ENCODE measurements at regions not wholly inside any gene's neighbourhood (a gene's known extent, or its start where the extent isn't known, plus 50 kb on each side); places are given as distances from the start of the nearest gene placed in this dataset.

DNA sequence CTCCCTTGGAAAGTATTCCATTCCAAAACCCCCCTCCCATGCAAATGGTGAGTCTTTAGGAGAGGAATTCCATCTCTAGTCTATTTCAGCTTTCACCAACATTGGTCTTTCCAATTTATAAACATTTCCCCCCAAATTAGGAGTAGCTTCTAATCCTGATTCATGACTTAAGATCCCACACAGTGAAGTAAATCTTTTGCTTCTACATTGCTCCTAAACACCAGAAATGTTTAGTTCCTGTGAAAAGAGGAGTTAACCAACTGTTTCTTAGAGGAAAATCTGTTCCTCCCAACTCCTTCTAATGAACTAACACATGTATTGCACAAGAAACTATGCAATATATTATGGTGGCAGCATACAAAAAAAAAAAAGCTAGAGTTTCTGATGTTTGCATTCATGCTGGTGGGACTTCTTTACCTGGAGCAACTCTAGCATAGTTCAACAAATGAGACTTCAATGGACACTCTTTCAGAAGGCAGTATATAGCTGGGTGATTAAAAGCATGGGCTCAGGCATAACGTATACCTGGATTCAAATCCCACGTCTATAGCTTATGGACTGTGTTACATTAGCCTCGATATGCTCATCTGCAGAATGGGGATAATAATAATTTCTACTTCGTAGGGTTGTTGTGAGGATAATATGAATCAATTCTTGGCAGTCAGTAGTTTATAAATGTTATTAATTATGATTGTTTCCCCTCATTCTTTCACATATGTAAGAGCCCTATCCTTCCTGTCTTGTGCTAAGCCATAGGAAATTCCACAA lies 131.6 kb upstream of the TMEM164 start:
- CTCF ChIA-PET, result interaction anchor here (0.7 kb wide), 1 partner anchor 25 kb away, joined by 3 read pairs; no protein-coding TSS in a partner anchor
- Histone ChIP-seq H3K27me3 (ENCODE audit: control insufficient read depth in 1 of 2, insufficient read depth in 2 of 2, low read length in 2 of 2) (no peaks in the 10 kb centered on the region), H3K9me3 (ENCODE audit: control insufficient read depth in 1 of 2, insufficient read depth in 1 of 2, low read length in 2 of 2) (no peaks in the 10 kb centered on the region), H3K36me3 (ENCODE audit: insufficient read depth, low read length) (no peaks in the 10 kb centered on the region), H3K27ac (ENCODE audit: low read depth in 1 of 2, low read length in 2 of 2) (no peak overlapping the region), H3K4me3 (ENCODE audit: low read length) (no peak overlapping the region), H3K4me1 (ENCODE audit: insufficient read depth, low read length) (no peaks in the 10 kb centered on the region)
- H3K36me3 Mint-ChIP-seq (ENCODE audit: low read depth), result no peaks in the 10 kb centered on the region
- intact Hi-C loops (cut with DNase I, micrococcal nuclease), result no loop called here
- ATAC-seq (ENCODE audit: poor library complexity) (no peak), DNase-seq (no peak)
- H3K4me1 Mint-ChIP-seq (ENCODE audit: low read depth), result no peaks in the 10 kb centered on the region
- H3K9me3 Mint-ChIP-seq, result no peaks in the 10 kb centered on the region
- POLR2A ChIA-PET, result no interaction called here
- H3K27me3 Mint-ChIP-seq, result no peaks in the 10 kb centered on the region
- H3K27ac Mint-ChIP-seq, result no peak overlapping the region
- TF ChIP-seq, protein P1, sequence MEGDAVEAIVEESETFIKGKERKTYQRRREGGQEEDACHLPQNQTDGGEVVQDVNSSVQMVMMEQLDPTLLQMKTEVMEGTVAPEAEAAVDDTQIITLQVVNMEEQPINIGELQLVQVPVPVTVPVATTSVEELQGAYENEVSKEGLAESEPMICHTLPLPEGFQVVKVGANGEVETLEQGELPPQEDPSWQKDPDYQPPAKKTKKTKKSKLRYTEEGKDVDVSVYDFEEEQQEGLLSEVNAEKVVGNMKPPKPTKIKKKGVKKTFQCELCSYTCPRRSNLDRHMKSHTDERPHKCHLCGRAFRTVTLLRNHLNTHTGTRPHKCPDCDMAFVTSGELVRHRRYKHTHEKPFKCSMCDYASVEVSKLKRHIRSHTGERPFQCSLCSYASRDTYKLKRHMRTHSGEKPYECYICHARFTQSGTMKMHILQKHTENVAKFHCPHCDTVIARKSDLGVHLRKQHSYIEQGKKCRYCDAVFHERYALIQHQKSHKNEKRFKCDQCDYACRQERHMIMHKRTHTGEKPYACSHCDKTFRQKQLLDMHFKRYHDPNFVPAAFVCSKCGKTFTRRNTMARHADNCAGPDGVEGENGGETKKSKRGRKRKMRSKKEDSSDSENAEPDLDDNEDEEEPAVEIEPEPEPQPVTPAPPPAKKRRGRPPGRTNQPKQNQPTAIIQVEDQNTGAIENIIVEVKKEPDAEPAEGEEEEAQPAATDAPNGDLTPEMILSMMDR (IDR thresholded peaks at IDR 0.05), result no peak
- no peak overlapping the region for H3K4me3 Mint-ChIP-seq

DNA sequence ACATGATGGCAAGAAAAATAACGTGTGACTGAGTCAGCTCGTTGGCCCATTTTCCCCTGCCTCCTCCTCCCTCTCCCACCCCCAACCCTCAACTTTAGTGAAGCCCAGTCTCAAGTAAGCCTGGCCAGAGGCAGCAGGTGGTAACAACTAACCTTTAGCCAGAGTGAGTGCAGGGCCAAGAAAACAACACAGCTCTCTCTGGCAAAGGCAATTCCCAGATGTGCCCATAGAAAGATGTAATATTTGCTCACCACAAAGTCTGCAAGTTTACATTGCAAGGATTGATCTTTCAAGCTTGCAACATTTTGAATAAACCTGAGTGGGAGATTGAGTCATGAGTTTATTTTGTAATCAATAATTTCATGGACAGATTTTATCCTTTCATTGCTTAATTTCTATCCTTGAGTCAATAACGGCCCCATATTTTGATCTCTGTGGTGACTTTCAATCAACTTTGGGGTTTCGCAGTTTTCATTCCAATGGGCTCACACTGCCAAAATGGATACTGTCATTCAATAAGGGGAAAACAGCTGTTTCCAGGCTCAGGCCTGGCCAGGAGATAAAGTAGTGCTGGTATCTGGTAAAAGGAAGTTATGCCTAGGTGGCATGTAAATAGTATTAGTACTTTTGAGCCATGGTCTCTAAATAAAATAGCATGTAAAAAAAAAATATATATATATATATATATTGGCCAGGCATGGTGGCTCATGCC lies 130.7 kb upstream of the TMEM164 start:
- H3K36me3 Mint-ChIP-seq (ENCODE audit: low read depth), result no peaks in the 10 kb centered on the region
- DNase-seq (no peak), ATAC-seq (ENCODE audit: poor library complexity) (no peak)
- Histone ChIP-seq H3K9me3 (ENCODE audit: control insufficient read depth in 1 of 2, insufficient read depth in 1 of 2, low read length in 2 of 2) (no peaks in the 10 kb centered on the region), H3K36me3 (ENCODE audit: insufficient read depth, low read length) (no peaks in the 10 kb centered on the region), H3K4me1 (ENCODE audit: insufficient read depth, low read length) (no peaks in the 10 kb centered on the region), H3K4me3 (ENCODE audit: low read length) (no peak overlapping the region), H3K27ac (ENCODE audit: low read depth in 1 of 2, low read length in 2 of 2) (no peak overlapping the region), H3K27me3 (ENCODE audit: control insufficient read depth in 1 of 2, insufficient read depth in 2 of 2, low read length in 2 of 2) (no peaks in the 10 kb centered on the region)
- H3K4me1 Mint-ChIP-seq (ENCODE audit: low read depth), result no peaks in the 10 kb centered on the region
- no peak overlapping the region for H3K27ac Mint-ChIP-seq
- ChIA-PET CTCF (no interaction called here), POLR2A (no interaction called here)
- no peaks in the 10 kb centered on the region for H3K9me3 Mint-ChIP-seq
- TF ChIP-seq, protein P1 (IDR thresholded peaks at IDR 0.05), result no peak
- intact Hi-C loops (cut with DNase I, micrococcal nuclease), result no loop called here
- no peak overlapping the region for H3K4me3 Mint-ChIP-seq
- H3K27me3 Mint-ChIP-seq, result no peaks in the 10 kb centered on the region

DNA sequence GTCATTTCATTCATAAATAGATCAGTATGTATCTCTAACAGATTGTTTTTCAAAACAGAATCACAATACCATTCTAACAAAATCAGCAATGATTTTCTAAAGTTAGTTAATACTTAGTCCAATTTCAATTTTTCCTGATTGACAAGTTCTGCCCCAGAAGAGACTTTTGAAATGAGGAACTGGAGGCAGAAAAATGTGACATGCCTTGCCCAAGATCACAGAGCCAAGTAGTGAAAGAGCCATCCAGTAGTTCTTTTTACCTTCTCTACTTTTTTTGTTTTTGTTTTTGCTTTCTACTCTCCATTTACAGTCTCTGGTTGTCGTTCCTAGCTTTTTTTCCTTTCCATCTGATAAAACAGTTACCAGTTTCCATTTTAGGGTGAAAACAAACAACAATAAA lies 129.3 kb upstream of the TMEM164 start:
- H3K27me3 Mint-ChIP-seq, result no peaks in the 10 kb centered on the region
- DNase-seq (no peak), ATAC-seq (ENCODE audit: poor library complexity) (no peak)
- no peaks in the 10 kb centered on the region for H3K9me3 Mint-ChIP-seq
- H3K4me3 Mint-ChIP-seq, result no peak overlapping the region
- H3K9me3 ChIP-seq (ENCODE audit: control insufficient read depth in 1 of 2, insufficient read depth in 1 of 2, low read length in 2 of 2), result no peaks in the 10 kb centered on the region
- no peak overlapping the region for H3K4me3 ChIP-seq (ENCODE audit: low read length)
- CTCF ChIA-PET, result no interaction called here
- POLR2A ChIA-PET, result no interaction called here
- H3K27ac ChIP-seq (ENCODE audit: low read depth in 1 of 2, low read length in 2 of 2), result no peak overlapping the region
- H3K4me1 ChIP-seq (ENCODE audit: insufficient read depth, low read length), result no peaks in the 10 kb centered on the region
- no peaks in the 10 kb centered on the region for H3K36me3 ChIP-seq (ENCODE audit: insufficient read depth, low read length)
- no peaks in the 10 kb centered on the region for H3K27me3 ChIP-seq (ENCODE audit: control insufficient read depth in 1 of 2, insufficient read depth in 2 of 2, low read length in 2 of 2)
- TF ChIP-seq, protein P1 (IDR thresholded peaks at IDR 0.05), result no peak
- intact Hi-C loops (cut with DNase I, micrococcal nuclease), result no loop called here
- H3K36me3 Mint-ChIP-seq (ENCODE audit: low read depth), result no peaks in the 10 kb centered on the region
- H3K27ac Mint-ChIP-seq, result no peak overlapping the region
- no peaks in the 10 kb centered on the region for H3K4me1 Mint-ChIP-seq (ENCODE audit: low read depth)

Data from CD4-positive, alpha-beta T cell (primary cell).